Testis (tissue), 2 donors: ENCODE measurements at regions not wholly inside any gene's neighbourhood (a gene's known extent, or its start where the extent isn't known, plus 50 kb on each side); places are given as distances from the start of the nearest gene placed in this dataset.

Experiments used
- DNase-seq: peaks from one replicate; pipeline ENCODE4 v3.0.0-alpha.2; 2019
- H3K27ac ChIP-seq, 2 donors: fragments of 200-600 bp; sonication (generic); one replicate each; pipeline ENCODE4 v1.5.1; 2019
- H3K27me3 ChIP-seq: fragments of 200-600 bp; sonication (generic); one replicate; pipeline ENCODE4 v1.5.1; 2019
- H3K36me3 ChIP-seq: fragments of 200-600 bp; sonication (generic); one replicate; pipeline ENCODE4 v1.5.1; 2017; ENCODE audit warnings: low read depth; ENCODE audit errors: missing control alignments
- H3K4me1 ChIP-seq: fragments of 200-600 bp; sonication (generic); one replicate; pipeline ENCODE4 v1.5.1; 2019
- H3K4me3 ChIP-seq, 2 donors: fragments of 200-600 bp; sonication (generic); one replicate each; pipeline ENCODE4 v1.5.1; 2017 to 2019
- H3K9me3 ChIP-seq: fragments of 200-600 bp; sonication (generic); one replicate; pipeline ENCODE4 v1.5.1; 2017
- POLR2A ChIP-seq: fragments of 450-650 bp; IDR thresholded peaks from one replicate; pipeline ENCODE4 v1.6.1; 2017; ENCODE audit warnings: antibody characterized with exemption, mild to moderate bottlenecking, moderate library complexity
- WGBS, 2 donors: methylation state at CpG; one replicate each; pipeline ENCODE4 v1.1.5; 2018; 5-methylcytosine and 5-hydroxymethylcytosine counted together
- intact Hi-C: fragments of 100-400 bp; cut with DNase I; formaldehyde crosslinking; loops from one replicate; pipeline ENCODE4 v1.15.1; 2023; ENCODE audit warnings: low total_unique reads
- TF ChIP-seq, protein P1 (sequence below), 3 experiments: fragments of 450-650 bp in 2 of 3; fragments of 200-600 bp in 1 of 3; sonication (generic) in 1 of 3; IDR thresholded peaks; one replicate each; pipeline ENCODE4 v1.5.1; 2016 to 2019; ENCODE audit warnings: antibody characterized with exemption in 3 of 3, mild to moderate bottlenecking in 2 of 3, moderate library complexity in 1 of 3

DNA sequence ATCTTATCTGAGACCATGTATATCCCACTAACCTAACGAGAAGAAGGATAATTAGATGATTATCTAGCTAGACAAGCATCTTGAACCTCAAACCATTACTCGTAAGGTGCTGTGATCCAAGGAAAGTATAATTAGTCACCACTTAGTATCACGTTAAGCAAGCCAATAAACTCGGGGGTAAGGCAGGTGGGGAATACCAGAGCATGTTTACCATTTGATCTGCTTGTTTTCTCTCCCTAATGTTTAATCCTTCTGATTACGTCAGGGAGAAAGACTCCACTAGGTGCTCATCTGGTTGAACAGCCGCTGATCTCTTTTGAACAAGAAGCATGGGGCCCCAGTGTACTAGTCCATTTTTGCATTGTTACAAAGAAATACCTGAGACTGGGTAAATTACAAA is 69.9 kb upstream of the SLC1A1 start:
- Histone ChIP-seq H3K27me3 (no peaks in the 10 kb centered on the region), H3K4me3 (no peak overlapping the region), H3K9me3 (no peaks in the 10 kb centered on the region), H3K36me3 (no peaks in the 10 kb centered on the region), H3K4me1 (no peaks in the 10 kb centered on the region), H3K27ac (no peak overlapping the region)
- TF ChIP-seq, protein P1, sequence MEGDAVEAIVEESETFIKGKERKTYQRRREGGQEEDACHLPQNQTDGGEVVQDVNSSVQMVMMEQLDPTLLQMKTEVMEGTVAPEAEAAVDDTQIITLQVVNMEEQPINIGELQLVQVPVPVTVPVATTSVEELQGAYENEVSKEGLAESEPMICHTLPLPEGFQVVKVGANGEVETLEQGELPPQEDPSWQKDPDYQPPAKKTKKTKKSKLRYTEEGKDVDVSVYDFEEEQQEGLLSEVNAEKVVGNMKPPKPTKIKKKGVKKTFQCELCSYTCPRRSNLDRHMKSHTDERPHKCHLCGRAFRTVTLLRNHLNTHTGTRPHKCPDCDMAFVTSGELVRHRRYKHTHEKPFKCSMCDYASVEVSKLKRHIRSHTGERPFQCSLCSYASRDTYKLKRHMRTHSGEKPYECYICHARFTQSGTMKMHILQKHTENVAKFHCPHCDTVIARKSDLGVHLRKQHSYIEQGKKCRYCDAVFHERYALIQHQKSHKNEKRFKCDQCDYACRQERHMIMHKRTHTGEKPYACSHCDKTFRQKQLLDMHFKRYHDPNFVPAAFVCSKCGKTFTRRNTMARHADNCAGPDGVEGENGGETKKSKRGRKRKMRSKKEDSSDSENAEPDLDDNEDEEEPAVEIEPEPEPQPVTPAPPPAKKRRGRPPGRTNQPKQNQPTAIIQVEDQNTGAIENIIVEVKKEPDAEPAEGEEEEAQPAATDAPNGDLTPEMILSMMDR (IDR thresholded peaks at IDR 0.05): no peak
- no peak for TF ChIP-seq POLR2A
- WGBS, 2 donors: 84 to 87% methylated on average over 6 of the region's 6 CpGs
- intact Hi-C loops: no loop called here
- DNase-seq: no peak

DNA sequence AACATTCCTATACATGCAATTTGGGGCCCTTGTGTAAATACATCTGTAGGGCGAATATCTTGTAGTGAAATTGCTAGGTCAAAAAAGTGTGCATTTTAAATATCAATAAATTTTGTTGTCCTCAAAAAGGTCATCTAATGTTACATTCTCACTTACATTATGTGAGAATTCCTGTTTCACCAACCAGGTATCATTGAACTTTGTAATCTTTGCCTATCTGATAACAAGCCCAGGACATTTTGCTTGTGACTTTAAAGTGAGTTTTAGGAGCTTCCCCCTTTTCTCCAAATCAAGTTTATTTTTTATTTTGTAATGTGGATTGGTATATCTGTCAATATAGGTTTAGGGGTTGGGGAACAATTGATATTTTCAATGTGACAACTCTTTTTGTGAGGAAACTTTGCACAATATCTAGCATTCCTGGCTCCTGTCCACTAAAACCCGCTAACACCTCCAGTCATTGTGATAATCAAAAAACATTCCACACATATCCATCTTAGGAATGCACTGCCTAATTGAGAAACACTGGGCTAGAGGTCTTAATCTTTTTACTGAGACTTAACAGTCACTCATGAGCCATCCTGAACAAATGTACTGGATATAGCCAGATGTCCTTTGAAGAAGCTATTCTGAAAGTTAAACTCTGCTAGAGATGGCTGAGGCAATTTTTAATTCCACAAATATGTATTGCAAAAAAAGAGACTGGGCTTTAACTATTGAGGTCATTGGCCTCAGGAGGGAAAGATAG is 72.5 kb upstream of the SLC1A1 start:
- H3K9me3 ChIP-seq: no peaks in the 10 kb centered on the region
- H3K4me3 ChIP-seq: no peak overlapping the region
- intact Hi-C loops: no loop called here
- H3K27ac ChIP-seq: no peak overlapping the region
- TF ChIP-seq, protein P1 (IDR thresholded peaks at IDR 0.05): no peak
- no peak for TF ChIP-seq POLR2A
- no peaks in the 10 kb centered on the region for H3K4me1 ChIP-seq
- H3K36me3 ChIP-seq: no peaks in the 10 kb centered on the region
- WGBS, 2 donors: 61 to 67% methylated on average over 2 of the region's 2 CpGs
- no peak for DNase-seq
- no peaks in the 10 kb centered on the region for H3K27me3 ChIP-seq

DNA sequence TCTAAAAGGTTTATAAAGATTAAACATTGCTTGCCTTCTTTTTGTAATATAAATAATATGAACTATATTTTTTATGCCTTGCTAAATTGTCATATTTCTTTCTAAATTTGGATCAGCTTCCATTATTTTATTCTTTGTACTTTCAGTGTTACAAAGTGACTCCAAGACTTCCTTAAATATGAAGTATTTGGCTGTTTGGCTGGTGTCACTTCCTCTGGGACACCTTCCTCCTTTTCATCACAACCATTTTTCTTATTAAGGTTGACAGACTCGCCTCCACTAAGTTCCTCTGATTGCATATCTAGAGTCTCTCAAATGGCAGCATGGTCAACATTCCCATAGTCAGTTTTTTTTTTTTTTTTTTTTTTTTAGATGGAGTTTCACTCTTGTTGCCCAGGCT is 73.8 kb upstream of the SLC1A1 start:
- WGBS, 2 donors: 75 to 78% methylated on average over 1 of the region's 1 CpG
- H3K4me3 ChIP-seq: no peak overlapping the region
- DNase-seq: no peak

DNA sequence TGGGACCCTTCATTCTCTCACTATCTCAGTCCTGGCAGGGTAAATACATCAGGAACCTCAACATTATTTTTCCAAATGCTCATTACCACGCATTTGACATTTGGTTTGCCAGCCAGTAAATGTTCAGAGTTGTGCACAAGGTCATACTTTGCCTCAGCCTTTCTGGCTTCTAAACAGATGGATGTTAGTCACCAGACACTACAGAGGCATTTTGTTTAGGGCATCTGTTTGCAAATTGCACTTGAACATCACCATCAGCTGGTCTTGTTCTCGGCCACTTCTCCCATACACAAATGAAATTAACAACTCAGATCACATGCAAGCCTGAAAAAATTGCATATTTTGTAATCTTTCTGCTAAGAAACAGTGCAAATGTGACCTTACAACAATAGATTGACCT is 75.0 kb upstream of the SLC1A1 start:
- WGBS, 2 donors: 87 to 92% methylated on average over 2 of the region's 2 CpGs
- H3K36me3 ChIP-seq: no peaks in the 10 kb centered on the region
- TF ChIP-seq, protein P1 (IDR thresholded peaks at IDR 0.05): no peak
- TF ChIP-seq POLR2A: no peak

More for the DNA sequence above, 73.8 kb upstream of the SLC1A1 start:
- intact Hi-C loops: no loop called here
- H3K4me1 ChIP-seq: no peaks in the 10 kb centered on the region
- no peaks in the 10 kb centered on the region for H3K36me3 ChIP-seq
- no peak overlapping the region for H3K27ac ChIP-seq
- H3K9me3 ChIP-seq: no peaks in the 10 kb centered on the region
- TF ChIP-seq, protein P1 (IDR thresholded peaks at IDR 0.05): no peak
- no peak for TF ChIP-seq POLR2A
- H3K27me3 ChIP-seq: no peaks in the 10 kb centered on the region

DNA sequence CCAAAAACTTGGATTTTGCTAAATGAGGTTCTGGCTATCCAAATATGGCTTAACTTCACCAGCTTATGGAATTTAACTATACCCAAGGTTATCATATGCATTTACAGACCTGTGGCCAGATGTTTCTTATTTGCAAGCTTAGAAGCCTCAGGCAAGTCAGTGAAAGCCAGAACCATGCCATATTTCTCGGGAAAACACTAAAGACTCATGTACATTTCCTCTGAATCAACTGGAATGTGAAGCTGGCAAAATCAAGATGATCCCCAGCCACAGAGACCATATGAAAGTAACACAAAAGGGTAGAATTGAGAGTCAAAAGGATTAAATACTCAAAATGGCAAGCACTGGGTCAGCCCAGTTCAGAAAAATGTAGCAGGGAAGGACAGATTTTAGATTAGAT is 76.4 kb upstream of the SLC1A1 start:
- 86 to 90% methylated on average over 1 of the region's 1 CpG for WGBS, 2 donors
- no peak overlapping the region for H3K4me3 ChIP-seq
- intact Hi-C loops: no loop called here

More for the DNA sequence above, 75.0 kb upstream of the SLC1A1 start:
- DNase-seq: no peak
- intact Hi-C loops: no loop called here
- Histone ChIP-seq H3K27ac (no peak overlapping the region), H3K9me3 (no peaks in the 10 kb centered on the region), H3K27me3 (no peaks in the 10 kb centered on the region), H3K4me1 (no peaks in the 10 kb centered on the region), H3K4me3 (no peak overlapping the region)

More for the DNA sequence above, 76.4 kb upstream of the SLC1A1 start:
- H3K4me1 ChIP-seq: no peaks in the 10 kb centered on the region
- TF ChIP-seq POLR2A: no peak
- TF ChIP-seq, protein P1 (IDR thresholded peaks at IDR 0.05): no peak
- H3K9me3 ChIP-seq: no peaks in the 10 kb centered on the region
- DNase-seq: no peak
- H3K27me3 ChIP-seq: no peaks in the 10 kb centered on the region
- H3K27ac ChIP-seq: no peak overlapping the region
- H3K36me3 ChIP-seq: no peaks in the 10 kb centered on the region
